Central memory CD4-positive, alpha-beta T cell (primary cell): ENCODE measurements at regions not wholly inside any gene's neighbourhood (a gene's known extent, or its start where the extent isn't known, plus 50 kb on each side); places are given as distances from the start of the nearest gene placed in this dataset.

Experiments used
- DNase-seq: peaks from one replicate; pipeline ENCODE4 v3.0.0; 2022

GRCh38 chr4:123893011-123893981 lies 496.7 kb downstream of the SPRY1 start:
- DNase-seq = no peak

DNA sequence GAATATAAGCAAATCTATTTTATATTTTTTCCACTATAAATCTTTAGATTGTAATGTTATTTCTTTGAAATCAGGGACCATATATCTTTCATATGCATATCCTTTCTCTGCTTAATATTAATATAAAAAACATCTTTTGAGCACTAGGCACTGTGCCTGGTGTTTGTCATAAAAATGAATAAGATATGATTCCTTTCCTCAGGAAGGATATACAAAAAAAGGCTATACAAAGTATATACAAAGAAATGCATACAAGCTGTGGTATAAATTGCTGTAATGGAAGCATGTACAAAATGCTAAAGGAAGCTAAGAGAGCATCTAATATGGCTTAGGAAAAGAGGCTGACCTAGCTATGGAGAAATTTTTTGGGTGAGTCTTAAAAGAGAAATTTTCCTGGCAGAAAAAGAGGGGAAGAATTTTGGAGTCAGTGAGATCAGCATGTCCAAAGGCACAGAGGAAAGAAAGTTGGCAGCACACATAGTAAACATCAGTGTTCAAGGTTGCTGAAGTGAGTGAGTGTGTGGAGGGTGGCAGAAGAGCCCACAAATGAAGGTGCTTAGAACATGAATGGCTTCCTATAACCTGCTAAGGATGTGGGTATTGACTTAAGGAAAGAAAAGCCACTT lies 500.0 kb downstream of the SPRY1 start:
- no peak for DNase-seq

- DNase-seq = no peak
Measured at GRCh38 chr4:123898946-123899666, 502.5 kb downstream of the SPRY1 start.

- DNase-seq = no peak
Measured at GRCh38 chr4:123904882-123905281, 508.3 kb downstream of the SPRY1 start.

- no peak for DNase-seq
Measured at GRCh38 chr4:123913598-123913997, 517.0 kb downstream of the SPRY1 start.

- DNase-seq = no peak
Measured at GRCh38 chr4:123916821-123917220, 520.2 kb downstream of the SPRY1 start.

DNA sequence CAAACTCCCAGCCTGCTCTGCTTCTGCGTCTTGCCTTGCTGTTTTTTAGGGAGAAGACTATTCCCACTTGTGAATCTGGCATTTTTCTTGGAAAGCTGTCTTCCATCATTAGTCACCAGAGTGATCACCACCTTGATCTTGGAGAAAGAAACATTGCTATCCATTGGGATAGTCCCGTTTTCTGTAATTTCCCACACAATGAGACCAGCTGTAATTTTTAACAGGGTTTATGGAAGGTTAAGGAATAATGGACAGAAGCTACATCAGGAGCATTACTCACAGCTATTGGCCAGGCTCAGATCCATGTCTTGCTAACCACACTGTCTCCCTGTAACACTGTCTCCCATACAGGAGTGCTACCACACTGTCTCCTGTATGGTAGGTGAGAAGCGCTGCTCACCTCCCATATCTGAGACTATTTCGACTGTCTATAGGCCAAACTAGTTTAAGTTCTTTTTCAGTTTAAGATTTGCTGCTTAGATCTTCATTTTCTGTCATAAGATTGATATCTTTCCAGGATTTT lies 523.0 kb downstream of the SPRY1 start:
- DNase-seq = no peak

DNA sequence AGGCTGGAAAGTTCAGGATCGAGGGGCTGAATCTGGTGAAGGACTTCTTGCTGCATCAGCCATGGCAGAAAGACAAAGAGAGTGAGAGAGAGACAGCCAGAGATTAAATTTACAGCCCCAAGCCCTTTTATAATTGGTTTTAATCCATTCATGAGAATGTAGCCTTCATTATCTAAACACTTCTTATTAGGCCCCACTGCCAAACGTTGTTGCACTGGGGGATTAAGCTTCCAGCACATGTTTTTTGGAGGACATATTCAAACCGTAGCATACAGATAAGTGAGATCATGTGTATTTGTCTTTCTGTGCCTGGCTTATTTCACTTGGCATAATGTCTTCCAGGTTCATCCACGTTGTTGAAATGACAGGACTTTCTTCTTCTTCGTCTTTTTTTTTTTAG lies 524.7 kb downstream of the SPRY1 start:
- no peak for DNase-seq

- no peak for DNase-seq
Measured at GRCh38 chr4:123922847-123923246, 526.3 kb downstream of the SPRY1 start.

- no peak for DNase-seq
Measured at GRCh38 chr4:123924536-123924935, 527.9 kb downstream of the SPRY1 start.

DNA sequence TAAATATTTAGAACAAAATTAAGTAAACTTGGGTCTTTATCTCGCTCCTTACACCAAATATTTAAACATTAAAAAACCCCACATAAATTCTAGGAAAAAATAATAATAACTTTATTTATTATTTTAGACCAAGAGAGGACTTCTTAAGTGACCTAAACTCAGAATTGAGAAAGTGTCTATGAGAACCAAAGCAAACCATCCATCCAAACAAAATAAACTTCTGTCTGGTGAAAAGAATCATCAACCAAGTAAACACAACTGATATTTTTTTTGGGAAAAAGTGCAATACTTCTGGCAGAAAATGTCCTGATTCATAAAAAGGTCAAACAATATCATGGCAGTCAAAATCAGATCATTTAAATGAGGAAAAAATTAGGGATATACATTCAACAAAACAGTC lies 533.0 kb downstream of the SPRY1 start:
- no peak for DNase-seq

GRCh38 chr4:123930996-123931395 lies 534.4 kb downstream of the SPRY1 start:
- DNase-seq = no peak

DNA sequence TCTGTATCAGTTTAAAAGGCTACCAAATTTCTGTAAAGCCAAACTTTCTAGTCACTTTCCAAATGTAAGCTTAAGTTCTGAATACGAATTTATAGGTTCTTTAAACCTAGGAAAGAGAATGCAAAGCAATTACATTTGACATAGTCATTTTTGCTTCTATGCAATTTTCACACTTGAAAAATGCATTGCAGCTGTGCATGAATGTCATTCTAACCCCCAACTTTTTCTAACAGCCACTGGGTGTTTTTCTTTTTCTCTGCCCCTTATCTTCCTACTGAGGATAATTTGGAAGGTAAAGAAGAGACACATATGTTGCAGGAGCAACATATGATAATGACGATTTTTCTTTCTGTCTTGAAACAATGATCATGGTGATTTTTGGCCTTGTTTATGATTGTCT lies 537.5 kb downstream of the SPRY1 start:
- no peak for DNase-seq

GRCh38 chr4:123936621-123937043 lies 540.0 kb downstream of the SPRY1 start:
- no peak for DNase-seq

DNA sequence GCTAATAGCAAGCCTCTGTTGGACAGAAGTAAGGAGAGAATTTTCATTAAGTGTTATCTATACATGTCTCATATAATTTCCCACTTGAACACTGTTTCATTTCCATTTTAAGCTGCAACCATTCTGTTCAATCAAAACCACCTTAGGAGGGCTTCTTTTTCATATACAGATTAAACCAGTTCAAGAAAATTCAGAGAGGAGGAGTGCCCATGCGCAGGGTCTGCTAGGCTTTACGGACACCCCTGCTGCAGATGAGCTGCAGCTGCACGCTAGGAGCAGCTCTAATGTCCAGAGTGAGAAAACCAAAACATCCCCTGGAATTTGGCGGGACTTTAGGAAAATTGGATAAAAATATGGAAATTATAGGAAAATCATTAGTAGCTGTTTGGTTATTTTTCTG lies 541.0 kb downstream of the SPRY1 start:
- DNase-seq = no peak

- no peak for DNase-seq
Measured at GRCh38 chr4:123939621-123940020, 543.0 kb downstream of the SPRY1 start.

- no peak for DNase-seq
Measured at GRCh38 chr4:123940604-123941003, 544.0 kb downstream of the SPRY1 start.

- no peak for DNase-seq
Measured at GRCh38 chr4:123941306-123941705, 544.7 kb downstream of the SPRY1 start.

DNA sequence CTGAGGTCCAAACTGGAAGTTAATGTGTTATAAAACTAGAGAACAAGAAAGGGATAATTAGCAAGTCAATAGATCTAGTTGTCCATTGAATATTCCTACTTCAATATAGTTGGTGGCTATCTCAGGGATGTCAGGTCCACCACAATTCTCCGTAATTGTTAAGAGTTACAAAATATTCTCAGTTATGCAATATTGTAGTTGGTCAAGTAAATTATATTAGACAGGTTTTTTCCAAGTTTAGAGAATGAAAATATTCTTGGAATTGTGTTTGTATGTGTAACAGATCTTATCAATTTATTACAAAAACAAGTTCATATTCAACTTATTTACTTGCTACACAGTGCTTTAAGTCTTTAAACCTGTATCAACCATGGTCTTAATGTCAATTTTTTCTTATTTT lies 547.4 kb downstream of the SPRY1 start:
- no peak for DNase-seq

GRCh38 chr4:123945301-123945700 lies 548.7 kb downstream of the SPRY1 start:
- DNase-seq = no peak

DNA sequence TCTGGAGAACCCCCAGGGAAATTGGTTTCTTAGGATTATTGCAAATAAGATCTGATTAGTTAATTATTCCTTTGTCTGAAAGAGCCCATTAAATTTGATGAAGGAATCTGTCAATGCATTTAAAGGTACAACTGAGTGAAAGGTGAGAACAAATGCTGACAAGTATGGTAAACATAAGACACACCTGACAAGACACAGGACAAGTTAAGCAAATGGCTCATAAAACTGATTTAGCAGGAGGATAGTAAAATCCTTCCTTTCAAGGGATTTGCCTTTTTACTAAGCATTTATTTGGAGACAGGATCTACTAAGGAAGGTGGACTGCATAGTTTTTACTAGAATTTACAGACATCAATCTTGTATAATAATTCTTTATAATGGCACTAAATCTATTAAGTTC lies 553.9 kb downstream of the SPRY1 start:
- DNase-seq = no peak

DNA sequence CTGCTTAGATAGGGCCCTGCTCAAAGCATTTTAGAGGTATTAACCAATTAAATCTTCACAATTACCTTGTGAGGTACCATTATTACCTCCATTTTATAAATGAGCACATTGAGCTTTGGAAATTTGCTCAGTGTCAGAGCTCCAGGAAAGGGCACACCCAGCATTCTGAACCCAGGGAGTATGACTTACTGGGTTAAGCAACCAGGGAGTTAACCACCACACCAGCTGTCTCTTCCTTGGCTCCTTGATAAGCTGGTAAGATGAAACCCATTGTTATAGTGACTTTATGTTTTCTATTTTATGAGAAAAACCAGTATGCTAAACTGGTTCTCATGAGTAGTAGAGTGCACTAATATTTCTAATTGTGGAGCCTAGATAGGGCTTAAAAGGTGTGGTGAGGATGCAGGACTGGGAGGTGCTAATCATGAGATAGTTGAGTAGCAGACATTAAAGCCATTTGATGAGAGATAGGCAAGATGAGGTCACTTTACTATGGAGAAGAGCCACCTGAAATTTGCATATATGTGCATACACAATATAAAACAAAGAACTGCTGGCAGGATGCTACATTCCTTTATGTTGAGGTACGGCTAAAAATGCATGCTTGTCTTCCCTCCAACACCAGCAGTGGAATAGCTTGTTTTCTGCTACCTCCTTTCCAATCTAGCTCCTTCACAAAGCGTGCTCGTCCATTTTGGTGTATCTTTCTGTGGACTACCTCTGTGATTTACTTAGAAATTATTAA lies 556.1 kb downstream of the SPRY1 start:
- no peak for DNase-seq

DNA sequence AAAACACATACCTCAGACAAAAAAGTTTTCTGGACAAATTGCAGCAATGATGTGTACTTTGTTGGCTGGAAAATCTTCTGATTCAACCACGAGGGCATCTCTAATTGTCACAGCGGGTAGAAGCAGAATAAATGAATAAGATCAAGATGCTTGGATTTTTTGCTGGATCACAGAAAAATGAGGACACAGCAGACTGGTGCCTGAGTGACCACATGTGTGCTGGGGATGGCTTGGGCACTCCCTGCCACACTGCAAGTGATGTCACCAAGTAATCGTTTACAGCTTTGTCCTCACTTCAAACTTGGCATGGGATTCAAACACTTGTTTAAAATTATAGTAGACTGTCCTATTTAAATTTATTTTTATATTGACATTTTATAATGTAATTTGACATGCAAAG lies 557.0 kb downstream of the SPRY1 start:
- no peak for DNase-seq
